GM21381 (cell line): ENCODE measurements at regions not wholly inside any gene's neighbourhood (a gene's known extent, or its start where the extent isn't known, plus 50 kb on each side); places are given as distances from the start of the nearest gene placed in this dataset.
"Not testable (repeated sequence)": the region's sequence is repeated elsewhere in the genome, so short reads cannot be mapped to it uniquely, and the experiment has no call there.

Experiments used
- ATAC-seq: cut with Tn5 transposase; IDR thresholded peaks from one replicate; pipeline ENCODE4 v1.9.1; 2021; ENCODE audit warnings: mild to moderate bottlenecking, moderate library complexity; ENCODE audit not compliant: unreplicated experiment

GRCh38 chr2:138298900-138299299, 202.7 kb upstream of the SPOPL start:
- ATAC-seq: peak; percentile 50

GRCh38 chr2:138306626-138307025, 194.9 kb upstream of the SPOPL start:
- no peak for ATAC-seq

GRCh38 chr2:138307099-138307498, 194.5 kb upstream of the SPOPL start:
- ATAC-seq: no peak

GRCh38 chr2:138309760-138310159, 191.8 kb upstream of the SPOPL start:
- no peak for ATAC-seq

- ATAC-seq: no peak
Observed at GRCh38 chr2:138312061-138312460, 189.5 kb upstream of the SPOPL start.

GRCh38 chr2:138315619-138316018, 186.0 kb upstream of the SPOPL start:
- not testable (repeated sequence) for ATAC-seq

GRCh38 chr2:138319616-138320015, 182.0 kb upstream of the SPOPL start:
- ATAC-seq: no peak

GRCh38 chr2:138321458-138321857, 180.1 kb upstream of the SPOPL start:
- no peak for ATAC-seq

GRCh38 chr2:138323382-138324067, 178.0 kb upstream of the SPOPL start:
- ATAC-seq: no peak

GRCh38 chr2:138324068-138324771, 177.3 kb upstream of the SPOPL start:
- no peak for ATAC-seq

GRCh38 chr2:138327967-138328366, 173.6 kb upstream of the SPOPL start:
- ATAC-seq: no peak

- ATAC-seq: no peak
Observed at GRCh38 chr2:138329162-138329561, 172.4 kb upstream of the SPOPL start.

- ATAC-seq: no peak
Observed at GRCh38 chr2:138329591-138329990, 172.0 kb upstream of the SPOPL start.

- no peak for ATAC-seq
Observed at GRCh38 chr2:138333121-138333520, 168.4 kb upstream of the SPOPL start.

- no peak for ATAC-seq
Observed at GRCh38 chr2:138333677-138334076, 167.9 kb upstream of the SPOPL start.

- no peak for ATAC-seq
Observed at GRCh38 chr2:138334323-138334722, 167.2 kb upstream of the SPOPL start.

- no peak for ATAC-seq
Observed at GRCh38 chr2:138335036-138335435, 166.5 kb upstream of the SPOPL start.

- ATAC-seq: no peak
Observed at GRCh38 chr2:138336146-138336545, 165.4 kb upstream of the SPOPL start.

- no peak for ATAC-seq
Observed at GRCh38 chr2:138355244-138355643, 146.3 kb upstream of the SPOPL start.

- ATAC-seq: no peak
Observed at GRCh38 chr2:138356178-138356577, 145.4 kb upstream of the SPOPL start.

- peak; percentile 64 for ATAC-seq
Observed at GRCh38 chr2:138359532-138359931, 142.0 kb upstream of the SPOPL start.

- ATAC-seq: no peak
Observed at GRCh38 chr2:138364554-138365162, 136.9 kb upstream of the SPOPL start.
